ENCODE measurements at regions not wholly inside any gene's neighbourhood (a gene's known extent, or its start where the extent isn't known, plus 50 kb on each side); places are given as distances from the start of the nearest gene placed in this dataset.

DNA sequence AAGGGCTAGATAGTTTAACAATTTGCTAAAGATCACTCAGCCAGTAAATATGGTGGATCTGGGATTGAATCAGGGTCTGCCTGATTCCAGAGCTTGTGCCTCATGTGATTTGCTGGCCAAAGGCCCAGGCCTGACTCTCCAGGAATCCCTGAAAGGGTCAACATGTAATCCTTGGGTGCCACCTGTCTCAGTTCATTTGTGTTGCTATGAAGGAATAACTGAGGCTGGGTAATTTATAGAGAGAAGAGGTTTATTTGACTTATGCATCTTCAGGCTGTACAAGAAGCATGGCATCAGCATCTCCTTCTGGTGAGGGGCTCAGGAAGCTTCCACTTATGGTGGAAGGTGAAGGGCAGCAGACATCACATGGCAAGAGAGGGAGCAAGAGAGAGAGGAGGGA, 144.9 kb downstream of the FCRL5 start:
- no peaks in the 10 kb centered on the region for H3K9me3 ChIP-seq
- TF ChIP-seq CTCF (IDR thresholded peaks at IDR 0.05), result no peak
- H3K4me3 ChIP-seq, result no peak overlapping the region
- H3K36me3 ChIP-seq (ENCODE audit: low read depth), result no peaks in the 10 kb centered on the region
- no peak for ATAC-seq
- no peak for DNase-seq
- intact Hi-C loops (cut with DNase I, micrococcal nuclease), result no loop called here
- H3K4me1 ChIP-seq (ENCODE audit: low read depth), result no peaks in the 10 kb centered on the region

- H3K9me3 ChIP-seq, result no peaks in the 10 kb centered on the region
These were observed 146.7 kb downstream of the FCRL5 start for GRCh38 chr1:157405662-157406061.

GRCh38 chr1:157404614-157405013, 147.7 kb downstream of the FCRL5 start:
- Histone ChIP-seq H3K4me3 (no peak overlapping the region), H3K36me3 (ENCODE audit: low read depth) (no peaks in the 10 kb centered on the region), H3K9me3 (no peaks in the 10 kb centered on the region), H3K4me1 (ENCODE audit: low read depth) (no peaks in the 10 kb centered on the region)
- no peak for TF ChIP-seq CTCF (IDR thresholded peaks at IDR 0.05)
- ATAC-seq, result no peak
- intact Hi-C loops (cut with DNase I, micrococcal nuclease), result no loop called here
- DNase-seq, result no peak

More at GRCh38 chr1:157405662-157406061, 146.7 kb downstream of the FCRL5 start:
- Histone ChIP-seq H3K4me3 (no peak overlapping the region), H3K36me3 (ENCODE audit: low read depth) (no peaks in the 10 kb centered on the region), H3K4me1 (ENCODE audit: low read depth) (no peaks in the 10 kb centered on the region)
- ATAC-seq (no peak), DNase-seq (no peak)
- TF ChIP-seq CTCF (IDR thresholded peaks at IDR 0.05), result no peak
- intact Hi-C loops (cut with DNase I, micrococcal nuclease), result no loop called here

GRCh38 chr1:157404063-157404501, 148.2 kb downstream of the FCRL5 start:
- Histone ChIP-seq H3K36me3 (ENCODE audit: low read depth) (no peaks in the 10 kb centered on the region), H3K4me1 (ENCODE audit: low read depth) (no peaks in the 10 kb centered on the region), H3K4me3 (no peak overlapping the region), H3K9me3 (no peaks in the 10 kb centered on the region)
- intact Hi-C loops (cut with DNase I, micrococcal nuclease), result no loop called here
- DNase-seq (no peak), ATAC-seq (no peak)
- no peak for TF ChIP-seq CTCF (IDR thresholded peaks at IDR 0.05)

- H3K4me1 ChIP-seq (ENCODE audit: low read depth), result no peaks in the 10 kb centered on the region
- no peak for TF ChIP-seq CTCF (IDR thresholded peaks at IDR 0.05)
- DNase-seq, result no peak
- intact Hi-C loops (cut with DNase I, micrococcal nuclease), result no loop called here
- no peak for ATAC-seq
- H3K4me3 ChIP-seq, result no peak overlapping the region
- H3K36me3 ChIP-seq (ENCODE audit: low read depth), result no peaks in the 10 kb centered on the region
- no peaks in the 10 kb centered on the region for H3K9me3 ChIP-seq
These were observed 148.7 kb downstream of the FCRL5 start for GRCh38 chr1:157403608-157404007.

DNA sequence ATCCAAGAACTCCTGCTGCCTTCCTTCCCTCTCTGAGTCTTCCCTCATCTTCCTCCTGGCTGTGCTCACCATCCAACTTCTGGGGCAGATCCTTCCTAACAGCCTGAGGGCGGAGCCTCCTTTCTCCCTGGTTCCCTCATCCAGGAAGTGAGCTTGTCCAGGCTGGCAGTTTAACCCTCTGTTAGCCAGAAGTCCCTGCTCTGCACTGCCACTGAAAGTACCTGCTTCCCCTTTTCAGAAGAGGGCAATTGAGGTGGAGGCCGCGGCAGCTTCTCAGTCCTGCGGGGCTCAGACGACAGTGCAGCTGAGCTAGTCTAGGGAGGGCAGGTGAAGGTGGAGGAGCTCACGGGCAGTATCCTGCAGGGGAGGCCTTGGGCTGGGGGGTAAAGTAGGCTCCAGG, 149.1 kb downstream of the FCRL5 start:
- intact Hi-C loops (cut with DNase I, micrococcal nuclease), result no loop called here
- no peaks in the 10 kb centered on the region for H3K4me1 ChIP-seq (ENCODE audit: low read depth)
- peak in 2 of 3 donors; percentile 10 to 38 for DNase-seq
- no peak for TF ChIP-seq CTCF (IDR thresholded peaks at IDR 0.05)
- no peaks in the 10 kb centered on the region for H3K9me3 ChIP-seq
- H3K36me3 ChIP-seq (ENCODE audit: low read depth), result no peaks in the 10 kb centered on the region
- peak; percentile 82 for ATAC-seq
- H3K4me3 ChIP-seq, result no peak overlapping the region
